ENCODE measurements at regions not wholly inside any gene's neighbourhood (a gene's known extent, or its start where the extent isn't known, plus 50 kb on each side); places are given as distances from the start of the nearest gene placed in this dataset.

- BruUV-seq (replicated peaks): no TSS peak
- Mint-ChIP-seq H3K4me1 (ENCODE audit: insufficient read depth, unreplicated experiment) (peaks cover 55% of the 10 kb centered on the region), H3K27ac (ENCODE audit: low read depth, unreplicated experiment) (peak overlapping the region; percentile 76), H3K27me3 (ENCODE audit: insufficient read depth, unreplicated experiment) (no peaks in the 10 kb centered on the region), H3K9me3 (ENCODE audit: unreplicated experiment) (no peaks in the 10 kb centered on the region), H3K4me3 (ENCODE audit: unreplicated experiment) (peak overlapping the region; percentile 1), H3K36me3 (ENCODE audit: insufficient read depth, unreplicated experiment) (no peaks in the 10 kb centered on the region)
- ChIA-PET POLR2A (interaction anchor here (1.1 kb wide), 1 partner anchor 48 kb away, joined by 3 read pairs; no protein-coding TSS in a partner anchor), CTCF (interaction anchor here (0.6 kb wide), 1 partner anchor 391 kb away, joined by 6 read pairs; no protein-coding TSS in a partner anchor)
- intact Hi-C loops (cut with micrococcal nuclease): no loop called here
- TF ChIP-seq, protein P1, sequence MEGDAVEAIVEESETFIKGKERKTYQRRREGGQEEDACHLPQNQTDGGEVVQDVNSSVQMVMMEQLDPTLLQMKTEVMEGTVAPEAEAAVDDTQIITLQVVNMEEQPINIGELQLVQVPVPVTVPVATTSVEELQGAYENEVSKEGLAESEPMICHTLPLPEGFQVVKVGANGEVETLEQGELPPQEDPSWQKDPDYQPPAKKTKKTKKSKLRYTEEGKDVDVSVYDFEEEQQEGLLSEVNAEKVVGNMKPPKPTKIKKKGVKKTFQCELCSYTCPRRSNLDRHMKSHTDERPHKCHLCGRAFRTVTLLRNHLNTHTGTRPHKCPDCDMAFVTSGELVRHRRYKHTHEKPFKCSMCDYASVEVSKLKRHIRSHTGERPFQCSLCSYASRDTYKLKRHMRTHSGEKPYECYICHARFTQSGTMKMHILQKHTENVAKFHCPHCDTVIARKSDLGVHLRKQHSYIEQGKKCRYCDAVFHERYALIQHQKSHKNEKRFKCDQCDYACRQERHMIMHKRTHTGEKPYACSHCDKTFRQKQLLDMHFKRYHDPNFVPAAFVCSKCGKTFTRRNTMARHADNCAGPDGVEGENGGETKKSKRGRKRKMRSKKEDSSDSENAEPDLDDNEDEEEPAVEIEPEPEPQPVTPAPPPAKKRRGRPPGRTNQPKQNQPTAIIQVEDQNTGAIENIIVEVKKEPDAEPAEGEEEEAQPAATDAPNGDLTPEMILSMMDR (IDR thresholded peaks at IDR 0.05; ENCODE audit: unreplicated experiment): no peak
- peak; percentile 29 for DNase-seq (ENCODE audit: unreplicated experiment)
These were observed 63.0 kb upstream of the HHIP start for GRCh38 chr4:144582975-144583374.

DNA sequence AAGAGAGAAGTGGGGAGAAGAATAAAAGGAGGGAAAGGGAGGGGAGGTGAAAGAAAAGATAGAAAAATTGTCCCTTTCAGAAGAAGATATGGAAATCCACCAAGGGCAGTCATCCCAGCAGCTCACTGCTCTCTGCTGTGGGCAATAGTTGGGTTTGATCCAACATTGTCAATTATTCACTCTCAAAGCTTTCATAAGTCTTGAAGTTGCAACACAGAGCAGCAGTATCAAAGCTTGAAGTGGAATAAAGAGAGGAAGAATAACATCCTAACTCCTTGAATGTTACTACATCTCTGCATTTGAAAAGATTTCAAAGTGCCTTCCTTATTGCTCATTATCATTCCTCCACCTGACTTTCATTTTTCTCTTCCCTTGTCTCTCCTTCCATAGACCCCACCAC, 62.3 kb upstream of the HHIP start:
- intact Hi-C loops (cut with micrococcal nuclease): no loop called here
- CTCF ChIA-PET: interaction anchor here (0.5 to 1.4 kb wide), 2 partner anchors 47 to 477 kb away, joined by 3 to 5 read pairs; no protein-coding TSS in a partner anchor
- BruUV-seq (replicated peaks): no TSS peak
- H3K27ac Mint-ChIP-seq (ENCODE audit: low read depth, unreplicated experiment): peak overlapping the region; percentile 76
- H3K27me3 Mint-ChIP-seq (ENCODE audit: insufficient read depth, unreplicated experiment): no peaks in the 10 kb centered on the region
- peaks cover 55% of the 10 kb centered on the region for H3K4me1 Mint-ChIP-seq (ENCODE audit: insufficient read depth, unreplicated experiment)
- DNase-seq (ENCODE audit: unreplicated experiment): peak; percentile 89
- no peak overlapping the region for H3K4me3 Mint-ChIP-seq (ENCODE audit: unreplicated experiment)
- POLR2A ChIA-PET: interaction anchor here (1.0 to 1.1 kb wide), 2 partner anchors 11 to 47 kb away, joined by 3 read pairs; no protein-coding TSS in a partner anchor
- no peaks in the 10 kb centered on the region for H3K36me3 Mint-ChIP-seq (ENCODE audit: insufficient read depth, unreplicated experiment)
- TF ChIP-seq, protein P1 (IDR thresholded peaks at IDR 0.05; ENCODE audit: unreplicated experiment): no peak
- no peaks in the 10 kb centered on the region for H3K9me3 Mint-ChIP-seq (ENCODE audit: unreplicated experiment)

- Mint-ChIP-seq H3K4me3 (ENCODE audit: unreplicated experiment) (no peak overlapping the region), H3K4me1 (ENCODE audit: insufficient read depth, unreplicated experiment) (peaks cover 52% of the 10 kb centered on the region), H3K36me3 (ENCODE audit: insufficient read depth, unreplicated experiment) (no peaks in the 10 kb centered on the region), H3K9me3 (ENCODE audit: unreplicated experiment) (no peaks in the 10 kb centered on the region), H3K27ac (ENCODE audit: low read depth, unreplicated experiment) (no peak overlapping the region), H3K27me3 (ENCODE audit: insufficient read depth, unreplicated experiment) (no peaks in the 10 kb centered on the region)
- TF ChIP-seq, protein P1 (IDR thresholded peaks at IDR 0.05; ENCODE audit: unreplicated experiment): no peak
- POLR2A ChIA-PET: no interaction called here
- intact Hi-C loops (cut with micrococcal nuclease): no loop called here
- no peak for DNase-seq (ENCODE audit: unreplicated experiment)
- no TSS peak for BruUV-seq (replicated peaks)
- CTCF ChIA-PET: interaction anchor here (0.6 to 1.4 kb wide), 2 partner anchors 476 to 1307 kb away, joined by 3 to 5 read pairs; no protein-coding TSS in a partner anchor
These were observed 61.5 kb upstream of the HHIP start for GRCh38 chr4:144584428-144584827.

- ChIA-PET POLR2A (no interaction called here), CTCF (no interaction called here)
- no peaks in the 10 kb centered on the region for H3K27me3 Mint-ChIP-seq (ENCODE audit: insufficient read depth, unreplicated experiment)
- TF ChIP-seq, protein P1 (IDR thresholded peaks at IDR 0.05; ENCODE audit: unreplicated experiment): no peak
- no peak overlapping the region for H3K27ac Mint-ChIP-seq (ENCODE audit: low read depth, unreplicated experiment)
- no peaks in the 10 kb centered on the region for H3K9me3 Mint-ChIP-seq (ENCODE audit: unreplicated experiment)
- H3K4me1 Mint-ChIP-seq (ENCODE audit: insufficient read depth, unreplicated experiment): peaks cover 16% of the 10 kb centered on the region
- DNase-seq (ENCODE audit: unreplicated experiment): no peak
- no TSS peak for BruUV-seq (replicated peaks)
- H3K4me3 Mint-ChIP-seq (ENCODE audit: unreplicated experiment): no peak overlapping the region
- intact Hi-C loops (cut with micrococcal nuclease): no loop called here
- H3K36me3 Mint-ChIP-seq (ENCODE audit: insufficient read depth, unreplicated experiment): no peaks in the 10 kb centered on the region
These were observed 56.4 kb upstream of the HHIP start for GRCh38 chr4:144589512-144589911.
